ENCODE measurements at regions not wholly inside any gene's neighbourhood (a gene's known extent, or its start where the extent isn't known, plus 50 kb on each side); places are given as distances from the start of the nearest gene placed in this dataset.

DNA sequence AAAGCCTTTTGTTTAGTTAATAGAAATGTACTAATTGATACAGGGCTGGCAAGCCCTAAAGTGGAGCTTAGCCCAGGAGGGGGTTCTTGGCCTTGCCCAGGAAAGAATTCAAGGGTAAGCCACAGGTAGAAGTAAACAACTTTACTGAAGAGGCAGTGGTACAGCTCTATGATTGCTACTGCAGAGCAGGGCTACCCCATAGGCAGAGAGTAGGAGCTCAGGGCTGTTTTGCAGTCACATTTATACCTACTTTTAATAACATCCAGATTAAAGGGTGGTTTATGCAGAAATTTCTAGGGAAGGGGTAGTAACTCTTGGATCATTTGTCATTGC is 680.4 kb upstream of the GJE1 start:
- no peak for TF ChIP-seq CTCF (IDR thresholded peaks at IDR 0.05)
- no peak for TF ChIP-seq POLR2A (IDR thresholded peaks at IDR 0.05)
- no peak for DNase-seq
- Histone ChIP-seq H3K36me3 (no peaks in the 10 kb centered on the region), H3K9me3 (no peaks in the 10 kb centered on the region), H3K4me3 (no peak overlapping the region), H3K4me1 (no peaks in the 10 kb centered on the region), H3K27me3 (no peaks in the 10 kb centered on the region), H3K27ac (no peak overlapping the region)
- intact Hi-C loops (cut with DNase I), result no loop called here
- no peak for ATAC-seq

DNA sequence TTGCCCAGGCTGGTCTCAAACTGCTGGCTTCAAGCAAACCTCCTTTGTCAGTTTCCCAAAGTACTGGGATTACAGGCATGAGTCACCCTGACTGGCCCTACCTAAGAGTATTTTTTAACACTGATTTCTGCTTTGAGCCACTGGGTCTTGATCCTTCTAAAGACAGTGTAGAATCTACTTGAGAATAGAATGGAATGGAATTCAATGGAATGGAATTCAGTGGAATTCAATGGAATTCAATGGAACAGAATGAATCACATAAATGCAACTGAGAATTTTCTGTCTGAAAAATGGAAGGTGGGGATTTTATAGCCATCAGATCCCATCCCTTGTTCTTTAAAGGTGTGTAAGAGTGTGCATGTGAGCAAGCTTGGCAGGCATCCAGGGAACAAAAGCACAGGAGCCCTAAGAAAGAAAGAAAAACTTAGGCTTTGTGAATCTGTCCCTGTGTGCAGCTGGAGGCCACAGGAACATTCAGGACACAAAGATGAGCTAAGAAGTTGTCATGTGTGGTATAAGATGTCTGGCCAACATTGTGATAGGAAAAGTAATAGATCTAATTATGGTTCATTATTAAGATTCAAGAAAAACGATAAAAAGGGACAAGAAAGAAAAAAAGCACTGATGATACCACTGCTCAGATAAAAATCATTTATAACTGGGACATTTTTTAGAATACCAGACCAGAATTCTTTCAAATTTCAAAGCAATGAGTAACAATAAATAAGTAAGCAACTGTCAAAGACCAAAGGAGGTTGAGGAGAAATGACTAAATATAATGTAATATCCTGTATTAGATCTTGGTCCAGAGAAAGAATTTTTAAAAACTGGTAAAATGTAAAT is 681.0 kb upstream of the GJE1 start:
- Histone ChIP-seq H3K27me3 (no peaks in the 10 kb centered on the region), H3K4me1 (no peaks in the 10 kb centered on the region), H3K36me3 (no peaks in the 10 kb centered on the region), H3K4me3 (no peak overlapping the region), H3K9me3 (no peaks in the 10 kb centered on the region), H3K27ac (no peak overlapping the region)
- intact Hi-C loops (cut with DNase I), result no loop called here
- WGBS, 4 donors, result 56 to 76% (median 67%) methylated on average over 1 of the region's 1 CpG
- no peak for TF ChIP-seq CTCF (IDR thresholded peaks at IDR 0.05)
- DNase-seq, result no peak
- no peak for ATAC-seq

DNA sequence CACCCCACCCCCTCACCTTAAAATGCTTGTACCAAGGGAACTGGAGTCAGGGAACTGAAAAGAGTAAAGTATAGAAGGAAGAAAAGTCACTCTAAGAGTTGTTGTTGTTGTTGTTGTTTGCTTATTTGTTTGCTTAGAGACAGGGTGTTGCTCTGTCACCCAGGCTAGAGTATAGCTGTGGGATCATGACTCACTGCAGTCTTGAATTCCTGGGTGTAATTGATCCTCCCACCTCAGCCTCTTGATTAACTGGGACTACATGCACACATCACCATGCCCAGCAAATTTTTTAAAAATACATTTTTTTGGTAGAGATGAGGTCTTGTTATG is 681.6 kb upstream of the GJE1 start:
- Histone ChIP-seq H3K4me3 (no peak overlapping the region), H3K36me3 (no peaks in the 10 kb centered on the region), H3K9me3 (no peaks in the 10 kb centered on the region), H3K4me1 (no peaks in the 10 kb centered on the region), H3K27me3 (no peaks in the 10 kb centered on the region), H3K27ac (no peak overlapping the region)
- DNase-seq (no peak), ATAC-seq (no peak)
- intact Hi-C loops (cut with DNase I), result no loop called here
- TF ChIP-seq CTCF (IDR thresholded peaks at IDR 0.05) (no peak), POLR2A (IDR thresholded peaks at IDR 0.05) (no peak)

DNA sequence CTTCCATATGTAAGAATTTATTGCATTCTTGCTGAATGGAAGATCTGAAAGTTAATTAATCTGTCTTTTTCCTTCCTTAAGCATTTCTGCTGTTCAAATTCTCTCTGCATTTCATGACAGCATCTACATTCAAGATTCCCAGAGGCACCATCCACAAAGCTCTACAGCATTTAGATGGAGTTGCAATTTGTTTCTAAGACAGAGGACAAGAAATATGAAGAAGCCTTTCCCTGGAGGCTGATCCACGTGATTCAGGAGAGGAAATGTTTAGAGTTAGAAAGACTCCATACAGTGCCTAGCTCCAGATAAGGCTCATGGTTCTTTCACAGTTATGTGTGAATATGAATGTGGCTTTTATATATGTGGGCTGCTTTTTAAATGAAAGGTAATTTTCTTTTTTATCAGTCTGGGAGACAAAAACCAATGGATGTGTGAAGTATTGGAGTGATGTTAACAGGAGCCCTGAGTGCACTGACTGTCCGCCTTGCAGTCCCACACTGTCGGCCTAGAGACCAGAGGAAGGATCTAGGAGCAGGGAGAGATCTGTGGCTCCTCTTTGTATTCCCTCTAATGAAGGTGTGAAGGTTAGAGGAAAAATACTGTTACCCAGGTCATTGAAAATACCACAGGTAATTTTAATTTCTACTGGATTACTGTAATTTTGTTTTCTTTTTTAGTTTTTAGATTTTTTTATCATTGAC is 686.6 kb upstream of the GJE1 start:
- DNase-seq, result no peak
- WGBS, 4 donors, result 78 to 87% (median 83%) methylated on average over 3 of the region's 3 CpGs
- intact Hi-C loops (cut with DNase I), result no loop called here
- Histone ChIP-seq H3K4me3 (no peak overlapping the region), H3K36me3 (no peaks in the 10 kb centered on the region), H3K4me1 (peaks cover 0 to 3% (median 0%) of the 10 kb centered on the region in 12 donors), H3K27me3 (no peaks in the 10 kb centered on the region), H3K9me3 (no peaks in the 10 kb centered on the region), H3K27ac (no peak overlapping the region)
- TF ChIP-seq CTCF (IDR thresholded peaks at IDR 0.05) (no peak), POLR2A (IDR thresholded peaks at IDR 0.05) (no peak)
- no peak for ATAC-seq

All from heart left ventricle (tissue), 16 donors.